Naive thymus-derived CD4-positive, alpha-beta T cell (primary cell): ENCODE measurements at regions not wholly inside any gene's neighbourhood (a gene's known extent, or its start where the extent isn't known, plus 50 kb on each side); places are given as distances from the start of the nearest gene placed in this dataset.

Source experiments
- ATAC-seq: fragments of 150-1000 bp; cut with Tn5 transposase; 2 replicates; pipeline ENCODE4 v1.10.0; 2021; ENCODE audit warnings: mild to moderate bottlenecking, moderate library complexity
- CTCF ChIA-PET: fragments of 350-600 bp; sonication (Branson Sonifier 250); formaldehyde crosslinking; loops from one replicate; lab custom pipeline; 2021; ENCODE audit warnings: antibody characterized with exemption; lab: Charles Lee
- POLR2A ChIA-PET: fragments of 350-600 bp; sonication (Branson Sonifier 250); formaldehyde crosslinking; loops from one replicate; lab custom pipeline; 2021; ENCODE audit warnings: antibody characterized with exemption, inconsistent platforms; lab: Charles Lee
- DNase-seq, 9 donors: peaks; one replicate each; pipeline versions ENCODE4 v3.0.0 to v3.0.0-alpha.2; 2020 to 2022; ENCODE audit warnings: mixed read lengths in 1 of 9
- H3K27ac ChIP-seq: one replicate; pipeline ENCODE4 v1.7.0; 2013; ENCODE audit warnings: mild to moderate bottlenecking, low read depth, low read length, moderate library complexity
- H3K27me3 ChIP-seq, 2 donors: one replicate each; pipeline ENCODE4 v1.7.0; 2013; ENCODE audit warnings: low read length in 2 of 2, mild to moderate bottlenecking in 2 of 2, moderate library complexity in 2 of 2; ENCODE audit not compliant: control insufficient read depth in 2 of 2, insufficient read depth in 2 of 2
- H3K36me3 ChIP-seq, 3 experiments: 1 replicate in 2 of 3; 2 replicates in 1 of 3; pipeline ENCODE4 v1.7.0; 2013; ENCODE audit warnings: low read length in 3 of 3, mild to moderate bottlenecking in 3 of 3, moderate library complexity in 1 of 3; ENCODE audit not compliant: insufficient read depth in 3 of 3, control insufficient read depth in 2 of 3
- H3K4me1 ChIP-seq, 2 donors: one replicate each; pipeline ENCODE4 v1.7.0; 2013; ENCODE audit warnings: low read length in 2 of 2, mild to moderate bottlenecking in 2 of 2, moderate library complexity in 1 of 2; ENCODE audit not compliant: control insufficient read depth in 2 of 2, insufficient read depth in 2 of 2
- H3K4me3 ChIP-seq: 2 replicates; pipeline ENCODE4 v1.7.0; 2013; ENCODE audit warnings: mild to moderate bottlenecking, low read length
- H3K9me3 ChIP-seq, 3 experiments: 1 replicate in 2 of 3; 2 replicates in 1 of 3; pipeline ENCODE4 v1.7.0; 2013; ENCODE audit warnings: low read length in 3 of 3; ENCODE audit not compliant: control insufficient read depth in 2 of 3
- H3K27ac Mint-ChIP-seq, 9 donors: one replicate each; pipeline ENCODE4 v1.8.0; 2020 to 2022; ENCODE audit warnings: mixed read lengths in 9 of 9, mild to moderate bottlenecking in 8 of 9, moderate library complexity in 5 of 9, inconsistent platforms in 2 of 9
- H3K27me3 Mint-ChIP-seq, 5 donors: one replicate each; pipeline ENCODE4 v1.8.0; 2021 to 2022; ENCODE audit warnings: mixed read lengths in 5 of 5, mild to moderate bottlenecking in 1 of 5
- H3K36me3 Mint-ChIP-seq, 5 donors: one replicate each; pipeline ENCODE4 v1.8.0; 2020 to 2022; ENCODE audit warnings: mixed read lengths in 5 of 5, mild to moderate bottlenecking in 3 of 5, inconsistent platforms in 1 of 5
- H3K4me1 Mint-ChIP-seq, 7 donors: one replicate each; pipeline ENCODE4 v1.8.0; 2020 to 2022; ENCODE audit warnings: mixed read lengths in 7 of 7, mild to moderate bottlenecking in 3 of 7, inconsistent platforms in 1 of 7
- H3K4me3 Mint-ChIP-seq, 10 donors: one replicate each; pipeline ENCODE4 v1.8.0; 2020 to 2022; ENCODE audit warnings: mild to moderate bottlenecking in 10 of 10, mixed read lengths in 10 of 10, moderate library complexity in 6 of 10, inconsistent platforms in 2 of 10
- H3K9me3 Mint-ChIP-seq, 11 donors: one replicate each; pipeline ENCODE4 v1.8.0; 2020 to 2022; ENCODE audit warnings: mixed read lengths in 11 of 11, mild to moderate bottlenecking in 4 of 11, inconsistent platforms in 1 of 11, moderate library complexity in 1 of 11
- intact Hi-C, 2 donors: fragments of 100-400 bp; cut with micrococcal nuclease; formaldehyde crosslinking; loops; one replicate each; pipeline ENCODE4 v1.15.1; 2023

GRCh38 chr3:24905266-24905665, 410.6 kb upstream of the THRB start:
- no peak for DNase-seq
- ChIA-PET CTCF (no interaction called here), POLR2A (no interaction called here)
- Mint-ChIP-seq H3K27me3 (no peaks in the 10 kb centered on the region), H3K4me3 (no peak overlapping the region), H3K9me3 (peaks cover 0 to 16% (median 3%) of the 10 kb centered on the region in 11 donors), H3K4me1 (no peaks in the 10 kb centered on the region), H3K27ac (no peak overlapping the region), H3K36me3 (no peaks in the 10 kb centered on the region)
- intact Hi-C loops: no loop called here
- no peak overlapping the region for H3K27ac ChIP-seq
- H3K4me3 ChIP-seq: no peak overlapping the region
- no peaks in the 10 kb centered on the region for H3K4me1 ChIP-seq
- ATAC-seq: no peak
- H3K36me3 ChIP-seq: no peaks in the 10 kb centered on the region
- H3K9me3 ChIP-seq: peaks cover 0 to 3% (median 0%) of the 10 kb centered on the region in 3 experiments
- H3K27me3 ChIP-seq: no peaks in the 10 kb centered on the region

- H3K4me3 ChIP-seq: no peak overlapping the region
- Mint-ChIP-seq H3K27ac (no peak overlapping the region), H3K27me3 (no peaks in the 10 kb centered on the region), H3K9me3 (peaks cover 0 to 16% (median 3%) of the 10 kb centered on the region in 11 donors), H3K4me3 (no peak overlapping the region), H3K4me1 (no peaks in the 10 kb centered on the region), H3K36me3 (no peaks in the 10 kb centered on the region)
- no peaks in the 10 kb centered on the region for H3K36me3 ChIP-seq
- no peak overlapping the region for H3K27ac ChIP-seq
- ATAC-seq (no peak), DNase-seq (no peak)
- H3K4me1 ChIP-seq: no peaks in the 10 kb centered on the region
- CTCF ChIA-PET: no interaction called here
- H3K9me3 ChIP-seq: peaks cover 0 to 3% (median 0%) of the 10 kb centered on the region in 3 experiments
- intact Hi-C loops: no loop called here
- H3K27me3 ChIP-seq: no peaks in the 10 kb centered on the region
- POLR2A ChIA-PET: no interaction called here
Measured at GRCh38 chr3:24907106-24907505, 412.5 kb upstream of the THRB start.

- Mint-ChIP-seq H3K9me3 (peaks cover 0 to 13% (median 1%) of the 10 kb centered on the region in 11 donors), H3K36me3 (no peaks in the 10 kb centered on the region), H3K27me3 (peaks cover 0 to 5% (median 0%) of the 10 kb centered on the region in 5 donors), H3K4me3 (no peak overlapping the region), H3K27ac (no peak overlapping the region), H3K4me1 (no peaks in the 10 kb centered on the region)
- intact Hi-C loops: no loop called here
- POLR2A ChIA-PET: no interaction called here
- Histone ChIP-seq H3K27me3 (no peaks in the 10 kb centered on the region), H3K4me3 (no peak overlapping the region), H3K36me3 (no peaks in the 10 kb centered on the region), H3K4me1 (no peaks in the 10 kb centered on the region), H3K27ac (no peak overlapping the region), H3K9me3 (peaks cover 0 to 2% (median 0%) of the 10 kb centered on the region in 3 experiments)
- ATAC-seq (no peak), DNase-seq (no peak)
- CTCF ChIA-PET: no interaction called here
Measured at GRCh38 chr3:24911076-24911475, 416.4 kb upstream of the THRB start.

- no peak overlapping the region for H3K4me3 Mint-ChIP-seq
- Histone ChIP-seq H3K9me3 (no peaks in the 10 kb centered on the region), H3K27ac (no peak overlapping the region), H3K4me3 (no peak overlapping the region), H3K27me3 (no peaks in the 10 kb centered on the region), H3K36me3 (no peaks in the 10 kb centered on the region), H3K4me1 (no peaks in the 10 kb centered on the region)
- H3K36me3 Mint-ChIP-seq: no peaks in the 10 kb centered on the region
- ChIA-PET CTCF (no interaction called here), POLR2A (no interaction called here)
- peaks cover 0 to 5% (median 0%) of the 10 kb centered on the region in 5 donors for H3K27me3 Mint-ChIP-seq
- ATAC-seq: no peak
- intact Hi-C loops: no loop called here
- no peaks in the 10 kb centered on the region for H3K4me1 Mint-ChIP-seq
- peaks cover 0 to 3% (median 0%) of the 10 kb centered on the region in 11 donors for H3K9me3 Mint-ChIP-seq
- no peak for DNase-seq
- no peak overlapping the region for H3K27ac Mint-ChIP-seq
Measured at GRCh38 chr3:24915639-24916038, 421.0 kb upstream of the THRB start.

- intact Hi-C loops: no loop called here
- DNase-seq (no peak), ATAC-seq (no peak)
- Histone ChIP-seq H3K4me1 (no peaks in the 10 kb centered on the region), H3K27me3 (no peaks in the 10 kb centered on the region), H3K27ac (no peak overlapping the region), H3K4me3 (no peak overlapping the region), H3K9me3 (no peaks in the 10 kb centered on the region), H3K36me3 (no peaks in the 10 kb centered on the region)
- CTCF ChIA-PET: no interaction called here
- POLR2A ChIA-PET: no interaction called here
- Mint-ChIP-seq H3K36me3 (no peaks in the 10 kb centered on the region), H3K4me1 (no peaks in the 10 kb centered on the region), H3K27ac (no peak overlapping the region), H3K4me3 (no peak overlapping the region), H3K9me3 (peaks cover 0 to 14% (median 0%) of the 10 kb centered on the region in 11 donors), H3K27me3 (peaks cover 0 to 5% (median 0%) of the 10 kb centered on the region in 5 donors)
Measured at GRCh38 chr3:24917908-24918307, 423.3 kb upstream of the THRB start.

- H3K9me3 ChIP-seq: no peaks in the 10 kb centered on the region
- DNase-seq (no peak), ATAC-seq (no peak)
- Mint-ChIP-seq H3K27ac (no peak overlapping the region), H3K9me3 (peaks cover 0 to 10% (median 0%) of the 10 kb centered on the region in 11 donors), H3K36me3 (no peaks in the 10 kb centered on the region), H3K4me3 (no peak overlapping the region), H3K27me3 (no peaks in the 10 kb centered on the region), H3K4me1 (no peaks in the 10 kb centered on the region)
- no peaks in the 10 kb centered on the region for H3K4me1 ChIP-seq
- H3K4me3 ChIP-seq: no peak overlapping the region
- ChIA-PET CTCF (no interaction called here), POLR2A (no interaction called here)
- intact Hi-C loops: no loop called here
- H3K27ac ChIP-seq: no peak overlapping the region
- H3K36me3 ChIP-seq: no peaks in the 10 kb centered on the region
- H3K27me3 ChIP-seq: no peaks in the 10 kb centered on the region
Measured at GRCh38 chr3:24923570-24923969, 428.9 kb upstream of the THRB start.

GRCh38 chr3:24929521-24929920, 434.9 kb upstream of the THRB start:
- Histone ChIP-seq H3K4me1 (no peaks in the 10 kb centered on the region), H3K27me3 (no peaks in the 10 kb centered on the region), H3K4me3 (no peak overlapping the region), H3K27ac (no peak overlapping the region), H3K36me3 (no peaks in the 10 kb centered on the region), H3K9me3 (no peaks in the 10 kb centered on the region)
- POLR2A ChIA-PET: no interaction called here
- Mint-ChIP-seq H3K4me3 (no peak overlapping the region), H3K9me3 (peaks cover 0 to 2% (median 0%) of the 10 kb centered on the region in 11 donors), H3K27me3 (no peaks in the 10 kb centered on the region), H3K4me1 (no peaks in the 10 kb centered on the region), H3K36me3 (no peaks in the 10 kb centered on the region), H3K27ac (no peak overlapping the region)
- no peak for ATAC-seq
- intact Hi-C loops: no loop called here
- CTCF ChIA-PET: no interaction called here
- DNase-seq: no peak
